ENCODE measurements at regions not wholly inside any gene's neighbourhood (a gene's known extent, or its start where the extent isn't known, plus 50 kb on each side); places are given as distances from the start of the nearest gene placed in this dataset.
A peak's percentile ranks its signal among the peaks of the same experiment; 100 is the strongest.

- no peak for DNase-seq
These were observed 95.6 kb upstream of the SLC4A4 start for GRCh38 chr4:71243091-71243833.

- no peak for DNase-seq
These were observed 91.1 kb upstream of the SLC4A4 start for GRCh38 chr4:71247706-71248105.

DNA sequence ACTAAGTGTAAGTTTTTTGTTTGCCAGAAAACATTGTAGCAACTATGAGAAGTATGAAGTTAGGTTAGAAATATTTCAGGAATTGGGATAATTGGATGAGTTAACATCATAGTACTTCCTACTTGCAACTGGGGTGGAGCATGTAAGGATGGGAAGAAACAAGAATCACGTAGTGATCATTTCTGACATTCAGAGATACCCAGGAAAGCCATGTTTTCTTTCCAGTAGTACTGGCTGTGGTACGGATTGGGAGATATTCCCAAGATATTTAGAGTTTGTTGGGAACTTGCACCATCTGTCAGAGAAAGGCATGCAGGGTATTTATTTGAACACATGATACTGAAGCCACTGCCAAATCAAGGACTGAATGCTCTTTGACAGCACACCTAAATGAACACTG is 87.6 kb upstream of the SLC4A4 start:
- no peak for DNase-seq

GRCh38 chr4:71253545-71253944 is 85.3 kb upstream of the SLC4A4 start:
- no peak for DNase-seq

- no peak for DNase-seq
These were observed 84.3 kb upstream of the SLC4A4 start for GRCh38 chr4:71254451-71255012.

DNA sequence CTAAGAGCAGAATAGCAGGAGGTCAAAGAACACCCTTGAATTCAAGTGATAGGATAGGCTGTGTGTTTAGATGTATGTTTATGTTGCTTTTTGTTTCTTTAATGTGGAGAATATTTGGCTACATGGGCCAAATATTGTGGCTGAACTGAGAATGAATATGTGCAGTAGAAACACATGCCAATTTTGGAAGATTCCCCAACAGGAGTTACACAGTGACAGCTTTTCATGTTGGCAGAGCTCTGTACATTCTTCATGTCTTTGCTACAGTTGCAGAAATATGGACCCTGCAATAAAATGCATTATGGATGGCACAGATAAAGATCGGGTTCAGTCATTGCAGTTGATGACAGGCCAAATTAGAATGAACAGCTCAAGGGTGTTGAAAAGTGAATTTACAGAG is 82.8 kb upstream of the SLC4A4 start:
- DNase-seq = no peak

GRCh38 chr4:71257761-71258160 is 81.1 kb upstream of the SLC4A4 start:
- no peak for DNase-seq

- no peak for DNase-seq
These were observed 80.5 kb upstream of the SLC4A4 start for GRCh38 chr4:71258323-71258722.

GRCh38 chr4:71259280-71259679 is 79.5 kb upstream of the SLC4A4 start:
- DNase-seq = no peak

GRCh38 chr4:71259911-71260331 is 78.9 kb upstream of the SLC4A4 start:
- no peak for DNase-seq

- DNase-seq = no peak
These were observed 78.3 kb upstream of the SLC4A4 start for GRCh38 chr4:71260544-71260943.

- no peak for DNase-seq
These were observed 77.8 kb upstream of the SLC4A4 start for GRCh38 chr4:71261001-71261400.

GRCh38 chr4:71261633-71262121 is 77.1 kb upstream of the SLC4A4 start:
- no peak for DNase-seq

DNA sequence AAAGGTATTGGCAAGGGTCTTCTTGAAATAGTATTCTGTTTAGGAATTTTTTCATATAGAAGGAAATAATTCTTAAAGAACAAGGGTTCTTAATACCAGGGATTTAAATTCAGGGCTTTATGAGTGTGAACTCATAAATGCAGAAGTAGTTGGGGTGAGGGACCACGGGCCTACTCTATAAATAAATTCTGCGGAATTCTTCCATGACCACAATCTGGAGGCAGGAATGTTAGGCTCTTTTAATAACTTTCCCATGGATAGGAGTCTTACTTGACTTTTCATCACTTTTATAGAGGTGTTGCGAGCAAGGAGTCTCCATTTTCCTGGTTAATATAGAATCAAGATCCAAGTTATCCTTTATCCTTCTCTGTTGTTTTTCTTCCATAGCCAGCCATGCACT is 76.7 kb upstream of the SLC4A4 start:
- no peak for DNase-seq

DNA sequence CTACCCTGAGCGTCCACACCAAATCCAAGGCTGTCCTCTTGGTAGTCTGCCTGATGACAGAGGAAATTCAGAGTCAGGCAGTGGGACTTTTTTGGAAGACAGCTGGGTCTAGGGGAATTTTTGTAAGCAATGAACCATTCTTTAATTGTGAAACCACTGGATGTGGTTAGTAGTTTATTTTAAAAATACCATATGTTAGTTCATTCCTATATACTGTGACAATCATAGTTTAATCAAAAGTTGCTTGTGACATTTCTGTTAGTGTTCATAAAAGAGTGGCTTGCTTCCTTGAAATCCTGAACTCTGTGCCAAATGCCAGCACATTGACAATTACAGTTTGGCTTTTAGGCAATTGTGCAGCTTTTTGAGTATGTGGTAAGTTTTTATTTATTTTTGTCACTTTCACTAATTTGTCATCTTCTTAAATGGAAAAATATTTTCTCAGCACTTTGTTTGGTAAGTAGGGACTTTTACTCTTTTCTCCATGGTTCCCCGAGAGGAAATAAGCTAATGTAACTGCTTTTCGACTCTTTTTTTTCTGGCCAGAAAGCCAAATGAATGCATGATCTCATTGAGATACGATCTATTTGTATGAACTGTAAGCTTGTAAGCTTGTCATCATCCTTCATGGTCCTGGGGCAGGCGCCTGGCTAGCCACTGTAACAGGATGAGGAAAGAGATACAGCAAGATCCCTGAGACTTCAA is 72.6 kb upstream of the SLC4A4 start:
- DNase-seq = no peak

GRCh38 chr4:71267244-71267643 is 71.6 kb upstream of the SLC4A4 start:
- DNase-seq = no peak

- no peak for DNase-seq
These were observed 70.7 kb upstream of the SLC4A4 start for GRCh38 chr4:71268166-71268565.

GRCh38 chr4:71269233-71269632 is 69.6 kb upstream of the SLC4A4 start:
- no peak for DNase-seq

DNA sequence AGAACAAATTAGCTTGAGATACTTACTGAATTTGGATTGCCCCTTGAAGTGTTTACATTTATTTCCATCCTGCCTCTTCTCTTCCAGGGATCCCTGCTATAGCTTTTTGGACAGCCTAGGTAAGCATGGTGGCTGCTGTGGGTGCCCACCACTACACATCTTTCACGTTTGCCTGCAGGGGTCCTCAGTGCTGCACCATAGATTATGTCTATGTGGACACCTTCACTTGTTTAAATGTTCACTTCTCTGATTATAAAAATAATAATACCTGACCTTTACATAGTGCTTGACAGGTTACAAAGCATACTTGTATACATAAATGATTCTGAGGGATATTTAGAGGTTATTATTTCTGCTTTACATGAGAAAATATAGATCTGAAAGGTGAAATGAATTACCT is 67.9 kb upstream of the SLC4A4 start:
- DNase-seq = peak; percentile 10 to 11

DNA sequence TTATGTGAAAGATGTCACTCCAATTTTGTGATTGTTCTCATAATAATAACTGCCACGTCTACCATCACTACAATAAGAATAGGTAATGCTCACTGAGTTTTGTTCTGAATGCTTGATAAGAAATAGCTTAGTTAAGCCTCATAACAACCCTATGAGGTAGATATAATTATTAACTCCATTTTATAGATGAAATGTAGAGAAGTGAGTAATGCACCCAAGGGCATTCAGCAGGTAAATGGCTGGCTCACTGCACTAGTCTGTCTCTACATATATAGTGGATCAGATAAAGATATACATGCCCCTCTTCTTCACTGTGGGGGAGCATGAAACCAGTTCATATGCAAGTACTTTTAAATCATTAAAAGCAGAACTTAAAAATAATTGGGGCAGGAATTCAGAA is 65.8 kb upstream of the SLC4A4 start:
- DNase-seq = no peak

GRCh38 chr4:71275004-71275403 is 63.8 kb upstream of the SLC4A4 start:
- DNase-seq = no peak

DNA sequence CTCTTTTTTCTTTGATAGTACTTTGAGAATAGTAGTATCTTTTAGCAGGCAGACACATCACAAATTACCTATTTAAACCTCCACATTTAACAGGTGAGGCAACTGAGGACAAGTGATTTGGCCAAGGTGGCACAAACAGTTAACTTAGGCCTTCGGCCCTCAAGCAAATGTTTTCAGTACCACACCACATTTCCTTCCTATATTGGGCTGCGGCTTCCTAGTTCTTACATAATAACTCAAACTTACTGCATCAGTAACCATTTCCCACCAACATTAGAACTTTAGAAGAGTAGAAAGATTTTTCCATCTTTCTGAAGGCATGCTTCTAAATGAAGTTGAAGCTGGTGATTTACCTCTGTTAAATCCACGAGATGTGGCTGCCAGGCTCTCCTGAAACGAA is 63.2 kb upstream of the SLC4A4 start:
- no peak for DNase-seq

DNA sequence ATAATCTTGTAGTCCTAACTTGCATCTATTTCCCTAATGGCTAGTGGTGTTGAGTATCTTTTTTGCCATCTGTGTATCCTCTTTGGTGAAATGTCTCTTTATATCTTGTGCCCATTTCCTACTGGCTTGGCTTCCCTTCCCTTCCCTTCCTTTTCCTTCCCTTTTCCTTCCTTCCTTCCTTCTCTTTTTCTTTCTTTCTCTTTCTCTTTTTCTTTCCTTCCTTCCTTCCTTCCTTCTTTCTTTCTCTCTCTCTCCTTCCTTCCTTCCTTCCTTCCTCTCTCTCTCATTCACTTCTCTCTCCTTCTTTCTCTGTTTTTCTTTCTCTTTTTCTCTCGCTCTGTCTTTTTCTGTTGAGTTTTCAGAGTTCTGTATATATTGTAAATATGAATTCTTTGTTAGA is 61.5 kb upstream of the SLC4A4 start:
- no peak for DNase-seq

DNA sequence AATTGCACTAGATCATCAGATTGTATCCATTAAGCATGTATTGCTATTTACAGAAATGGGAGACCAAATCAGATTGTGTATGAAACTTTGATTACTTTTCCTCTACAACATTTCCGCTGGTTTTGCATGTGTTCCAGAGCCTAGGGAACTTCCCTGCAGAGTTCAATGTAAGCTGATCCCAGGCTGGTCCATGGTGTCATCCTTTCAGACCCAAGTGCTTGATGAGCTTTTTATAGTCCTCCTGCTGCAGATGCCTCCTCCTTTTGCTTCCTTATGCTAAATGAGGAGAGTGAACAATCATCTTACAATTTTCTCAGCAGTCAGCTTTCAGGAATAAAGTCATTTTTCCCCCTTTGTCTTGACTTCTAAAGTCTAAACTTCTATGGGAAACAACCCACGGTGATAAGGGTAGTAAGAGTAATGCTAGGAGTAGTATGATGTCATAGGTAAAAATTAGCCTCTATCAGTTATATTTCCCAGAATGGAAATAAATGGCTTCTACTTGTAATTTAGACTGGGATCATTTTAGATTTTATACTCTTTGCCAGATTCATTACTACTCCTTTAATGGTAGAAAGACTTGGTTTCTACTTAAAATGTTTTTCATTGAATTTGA is 55.1 kb upstream of the SLC4A4 start:
- DNase-seq = no peak
